PC-3 (cell line): ENCODE measurements at regions not wholly inside any gene's neighbourhood (a gene's known extent, or its start where the extent isn't known, plus 50 kb on each side); places are given as distances from the start of the nearest gene placed in this dataset.

Experiments used
- ATAC-seq: fragments of 200-7000 bp; cut with Tn5 transposase; 2 replicates; pipeline ENCODE4 v1.9.1; 2020; ENCODE audit warnings: mild to moderate bottlenecking, moderate library complexity
- BruUV-seq: library from RNA; stranded (reverse); fragments of 400-500 nt; replicated peaks from 2 replicates; lab custom pipeline; 2021; lab: Mats Ljungman, UMichigan
- CTCF ChIA-PET: fragments of 300-600 bp; sonication (Branson Sonifier 250); formaldehyde crosslinking; loops from one replicate; lab custom pipeline; 2022; ENCODE audit warnings: antibody characterized with exemption; lab: Charles Lee
- POLR2A ChIA-PET: fragments of 300-600 bp; sonication (Branson Sonifier 250); formaldehyde crosslinking; loops from one replicate; lab custom pipeline; 2022; ENCODE audit warnings: antibody characterized with exemption; ENCODE audit not compliant: unreplicated experiment; lab: Charles Lee
- DNase-seq: peaks from one replicate; pipeline ENCODE4 v3.0.0-alpha.2; 2015
- H2AFZ ChIP-seq: fragments of 300-600 bp; sonication (generic); 2 replicates; pipeline ENCODE4 v1.6.0; 2016; ENCODE audit warnings: antibody characterized with exemption, low read length
- H3F3A ChIP-seq: fragments of 300-600 bp; sonication (generic); one replicate; pipeline ENCODE4 v1.6.0; 2017; ENCODE audit warnings: antibody characterized with exemption, low read length, control low read depth, mild to moderate bottlenecking; ENCODE audit not compliant: unreplicated experiment
- H3K27ac ChIP-seq: fragments of 300-600 bp; sonication (generic); 2 replicates; pipeline ENCODE4 v1.5.1; 2016; ENCODE audit warnings: mild to moderate bottlenecking, low read length
- H3K27me3 ChIP-seq: fragments of 300-600 bp; sonication (generic); 2 replicates; pipeline ENCODE4 v1.6.1; 2016; ENCODE audit warnings: low read length, mixed read lengths
- H3K36me3 ChIP-seq: fragments of 300-600 bp; sonication (generic); 2 replicates; pipeline ENCODE4 v1.6.1; 2016; ENCODE audit warnings: low read depth, mixed run types, low read length, mixed read lengths
- H3K4me1 ChIP-seq: fragments of 300-600 bp; sonication (generic); 2 replicates; pipeline ENCODE4 v1.5.1; 2016; ENCODE audit warnings: low read length; ENCODE audit not compliant: insufficient read depth
- H3K4me2 ChIP-seq: fragments of 300-600 bp; sonication (generic); 2 replicates; pipeline ENCODE4 v1.6.0; 2016; ENCODE audit warnings: low read length
- H3K4me3 ChIP-seq: fragments of 300-600 bp; sonication (generic); 2 replicates; pipeline ENCODE4 v1.5.1; 2016; ENCODE audit warnings: mild to moderate bottlenecking, low read length, mixed read lengths
- H3K79me2 ChIP-seq: fragments of 300-600 bp; sonication (generic); 2 replicates; pipeline ENCODE4 v1.6.1; 2017; ENCODE audit warnings: low read length, mixed read lengths
- H3K9ac ChIP-seq: fragments of 300-600 bp; sonication (generic); 2 replicates; pipeline ENCODE4 v1.6.0; 2016; ENCODE audit warnings: mild to moderate bottlenecking, low read length
- H3K9me2 ChIP-seq: fragments of 300-600 bp; sonication (generic); replicated peaks from 2 replicates; pipeline ENCODE4 v1.6.1; 2016; ENCODE audit warnings: mixed run types, low read length, mixed read lengths
- H3K9me3 ChIP-seq: fragments of 300-600 bp; sonication (generic); 2 replicates; pipeline ENCODE4 v1.6.1; 2016; ENCODE audit warnings: low read length, mixed read lengths
- H4K20me1 ChIP-seq: fragments of 300-600 bp; sonication (generic); 2 replicates; pipeline ENCODE4 v1.6.1; 2016; ENCODE audit warnings: low read length, mixed read lengths
- CTCF ChIP-seq: fragments of 300-600 bp; sonication (generic); conservative IDR thresholded peaks from 2 replicates; pipeline ENCODE4 v1.5.1; 2017; ENCODE audit warnings: antibody characterized with exemption, low read depth, mild to moderate bottlenecking, low read length
- EZH2 ChIP-seq: fragments of 300-600 bp; sonication (generic); IDR thresholded peaks from one replicate; pipeline ENCODE4 v1.6.1; 2017; ENCODE audit warnings: antibody characterized with exemption, mild to moderate bottlenecking, low read length; ENCODE audit not compliant: unreplicated experiment
- EZH2phosphoT487 ChIP-seq: fragments of 300-600 bp; sonication (generic); IDR thresholded peaks from 2 replicates; pipeline ENCODE4 v1.6.1; 2018; ENCODE audit warnings: mild to moderate bottlenecking, antibody characterized with exemption, low read length, borderline replicate concordance
- intact Hi-C: fragments of 100-400 bp; cut with micrococcal nuclease; formaldehyde crosslinking; loops from 2 replicates; pipeline ENCODE4 v1.9.0; 2023

- no peaks in the 10 kb centered on the region for H3K9me2 ChIP-seq
- no peak overlapping the region for H3K27ac ChIP-seq
- H3K9ac ChIP-seq, result no peak overlapping the region
- H3K36me3 ChIP-seq, result no peaks in the 10 kb centered on the region
- no peaks in the 10 kb centered on the region for H3F3A ChIP-seq
- H3K4me1 ChIP-seq, result no peaks in the 10 kb centered on the region
- no peak overlapping the region for H3K4me3 ChIP-seq
- H4K20me1 ChIP-seq, result no peaks in the 10 kb centered on the region
- POLR2A ChIA-PET, result no interaction called here
- H3K4me2 ChIP-seq, result no peak overlapping the region
- H3K9me3 ChIP-seq, result no peaks in the 10 kb centered on the region
- intact Hi-C loops, result no loop called here
- CTCF ChIA-PET, result no interaction called here
- no TSS peak for BruUV-seq
- no peak for ATAC-seq
- no peak for TF ChIP-seq CTCF
- H2AFZ ChIP-seq, result no peak overlapping the region
- H3K27me3 ChIP-seq, result peaks cover 82% of the 10 kb centered on the region
- H3K79me2 ChIP-seq, result no peaks in the 10 kb centered on the region
- no peak for DNase-seq
Measured at GRCh38 chr20:24732076-24732475, 217.0 kb upstream of the CST7 start.

- no peaks in the 10 kb centered on the region for H3F3A ChIP-seq
- peaks cover 77% of the 10 kb centered on the region for H3K27me3 ChIP-seq
- H3K4me1 ChIP-seq, result no peaks in the 10 kb centered on the region
- no peak overlapping the region for H2AFZ ChIP-seq
- ChIA-PET POLR2A (no interaction called here), CTCF (no interaction called here)
- H3K4me2 ChIP-seq, result no peak overlapping the region
- DNase-seq (no peak), ATAC-seq (no peak)
- no TSS peak for BruUV-seq
- no peak overlapping the region for H3K27ac ChIP-seq
- no peaks in the 10 kb centered on the region for H3K9me2 ChIP-seq
- H3K9me3 ChIP-seq, result no peaks in the 10 kb centered on the region
- TF ChIP-seq CTCF (no peak), EZH2phosphoT487 (no peak), EZH2 (no peak)
- H4K20me1 ChIP-seq, result no peaks in the 10 kb centered on the region
- no peaks in the 10 kb centered on the region for H3K36me3 ChIP-seq
- no peak overlapping the region for H3K4me3 ChIP-seq
- H3K9ac ChIP-seq, result no peak overlapping the region
- intact Hi-C loops, result no loop called here
- H3K79me2 ChIP-seq, result no peaks in the 10 kb centered on the region
Measured at GRCh38 chr20:24732599-24732998, 216.5 kb upstream of the CST7 start.

GRCh38 chr20:24733416-24733815 lies 215.7 kb upstream of the CST7 start:
- no peaks in the 10 kb centered on the region for H3K79me2 ChIP-seq
- no peaks in the 10 kb centered on the region for H4K20me1 ChIP-seq
- H3K9me2 ChIP-seq, result no peaks in the 10 kb centered on the region
- POLR2A ChIA-PET, result no interaction called here
- no peak overlapping the region for H3K9ac ChIP-seq
- H3K27ac ChIP-seq, result no peak overlapping the region
- no peak for ATAC-seq
- H3K36me3 ChIP-seq, result no peaks in the 10 kb centered on the region
- H3K27me3 ChIP-seq, result peaks cover 69% of the 10 kb centered on the region
- H3K9me3 ChIP-seq, result no peaks in the 10 kb centered on the region
- no TSS peak for BruUV-seq
- no peaks in the 10 kb centered on the region for H3F3A ChIP-seq
- TF ChIP-seq CTCF (no peak), EZH2 (no peak), EZH2phosphoT487 (no peak)
- CTCF ChIA-PET, result no interaction called here
- H3K4me1 ChIP-seq, result no peaks in the 10 kb centered on the region
- no peak for DNase-seq
- intact Hi-C loops, result no loop called here
- H3K4me3 ChIP-seq, result no peak overlapping the region
- H3K4me2 ChIP-seq, result no peak overlapping the region
- H2AFZ ChIP-seq, result no peak overlapping the region
